CD4-positive, alpha-beta T cell treated with Interleukin-1 beta for 1 hour (primary cell): ENCODE measurements at regions not wholly inside any gene's neighbourhood (a gene's known extent, or its start where the extent isn't known, plus 50 kb on each side); places are given as distances from the start of the nearest gene placed in this dataset.

Experiments
- DNase-seq, 2 donors: peaks; one replicate each; pipeline ENCODE4 v3.0.0-alpha.2; 2020 to 2022

DNA sequence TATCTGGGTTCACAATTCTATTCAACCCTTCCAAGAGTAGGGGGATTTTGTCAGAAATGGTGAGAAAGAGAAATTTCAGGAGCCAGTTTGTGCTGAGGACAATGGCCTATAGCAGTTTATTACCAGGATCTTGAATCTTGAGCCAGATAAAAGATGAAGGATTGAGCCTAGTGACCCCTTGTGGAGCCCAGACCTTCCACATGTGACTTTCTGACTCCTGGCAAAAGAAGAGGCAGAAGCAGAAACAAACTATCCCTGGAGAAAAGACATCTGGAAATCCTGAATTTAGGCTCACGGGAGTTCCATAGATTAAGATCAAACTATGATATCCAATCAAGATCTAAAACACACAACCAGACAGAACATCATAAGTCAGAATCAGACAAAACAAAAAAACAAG lies 60.9 kb upstream of the CHRM2 start:
- no peak for DNase-seq

DNA sequence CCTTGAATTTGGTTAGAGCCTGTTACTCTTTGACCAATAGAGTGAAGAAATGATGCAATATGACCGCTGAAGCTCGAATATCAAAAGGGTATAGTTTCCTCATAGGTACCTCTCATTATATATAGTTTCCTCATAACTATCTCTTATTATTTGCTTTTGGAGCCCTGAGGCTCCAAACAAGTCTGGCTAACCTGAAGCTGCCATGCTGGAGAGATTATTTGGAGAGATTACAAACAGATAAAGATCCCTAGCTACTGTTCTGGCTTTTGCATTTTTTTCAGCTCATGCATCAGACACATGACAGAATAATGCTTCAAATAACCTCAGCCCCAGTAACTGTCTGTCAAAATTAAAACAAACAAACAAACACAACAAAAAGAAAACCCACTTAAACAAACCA lies 65.4 kb upstream of the CHRM2 start:
- DNase-seq = no peak

DNA sequence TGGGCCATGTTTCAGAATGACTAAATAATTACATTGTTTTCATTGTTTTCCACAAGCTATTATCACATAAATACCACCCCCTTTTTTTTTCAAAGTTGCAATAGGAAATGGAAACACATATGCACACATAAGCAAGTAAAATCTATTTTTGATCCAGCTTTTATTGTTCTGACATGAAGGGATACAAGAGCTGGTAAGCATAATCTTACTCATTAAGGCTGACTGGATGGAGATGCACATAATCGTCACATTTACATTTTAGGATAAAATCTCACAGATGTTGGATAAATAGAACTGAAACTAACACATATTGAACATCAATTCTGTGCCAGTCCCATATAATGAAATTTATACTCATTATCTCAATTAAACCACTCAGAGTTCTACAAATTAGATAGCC lies 84.5 kb upstream of the CHRM2 start:
- no peak for DNase-seq

DNA sequence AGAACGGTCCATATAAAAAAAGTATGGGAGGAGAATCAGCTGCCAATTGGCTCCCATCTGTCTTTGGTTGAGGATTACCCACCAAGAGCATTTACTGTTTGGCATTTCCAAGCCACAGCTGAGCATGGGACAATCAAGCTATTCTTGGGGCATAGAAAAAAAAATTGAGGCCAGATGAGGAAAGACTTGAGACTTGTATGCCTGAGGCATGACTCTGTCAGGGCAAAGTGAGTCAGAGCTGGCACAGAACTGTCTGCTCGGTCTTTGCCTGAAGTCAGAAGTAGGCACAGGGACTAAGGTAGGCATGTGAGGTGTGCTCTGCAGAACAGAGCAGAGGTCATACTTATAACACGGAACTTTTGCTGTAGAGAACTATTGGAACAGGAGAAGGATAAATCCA lies 126.5 kb upstream of the CHRM2 start:
- no peak for DNase-seq

DNA sequence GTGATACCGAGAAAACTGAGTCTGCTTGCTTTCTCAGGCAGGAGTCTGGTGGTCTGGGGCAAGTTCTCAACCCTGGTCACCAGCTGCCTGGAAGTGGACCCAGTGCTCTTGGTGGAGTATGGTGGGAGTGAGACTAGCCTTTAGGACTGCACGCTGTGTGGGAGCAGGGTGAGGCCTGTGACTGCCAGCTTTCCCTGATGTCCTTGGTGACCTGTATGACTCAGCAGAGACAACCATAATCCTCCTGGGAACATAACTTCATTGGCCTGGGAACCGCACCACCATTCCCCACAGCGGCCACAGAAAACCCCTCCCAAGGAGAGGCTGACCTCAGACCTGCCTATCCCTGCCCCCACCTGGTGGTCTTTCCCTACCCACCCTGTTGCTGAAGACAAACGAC lies 139.5 kb upstream of the CHRM2 start:
- DNase-seq = no peak

DNA sequence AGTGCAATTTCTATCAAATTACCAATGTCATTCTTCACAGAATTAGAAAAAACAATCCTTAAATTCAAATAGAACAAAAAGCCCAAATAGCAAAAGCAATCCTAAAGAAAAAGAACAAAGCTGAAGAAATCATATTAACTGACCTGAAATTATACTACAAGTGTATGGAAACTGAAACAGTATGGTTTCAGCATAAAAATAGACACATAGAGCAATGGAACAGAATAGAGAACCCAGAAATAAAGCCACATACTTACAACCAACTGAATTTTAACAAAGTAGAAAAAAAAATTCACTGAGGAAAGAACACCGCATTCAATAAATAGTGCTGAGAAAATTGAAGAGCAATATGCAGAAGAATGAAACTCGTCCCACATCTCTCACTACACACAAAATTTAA lies 142.0 kb upstream of the CHRM2 start:
- DNase-seq = no peak

DNA sequence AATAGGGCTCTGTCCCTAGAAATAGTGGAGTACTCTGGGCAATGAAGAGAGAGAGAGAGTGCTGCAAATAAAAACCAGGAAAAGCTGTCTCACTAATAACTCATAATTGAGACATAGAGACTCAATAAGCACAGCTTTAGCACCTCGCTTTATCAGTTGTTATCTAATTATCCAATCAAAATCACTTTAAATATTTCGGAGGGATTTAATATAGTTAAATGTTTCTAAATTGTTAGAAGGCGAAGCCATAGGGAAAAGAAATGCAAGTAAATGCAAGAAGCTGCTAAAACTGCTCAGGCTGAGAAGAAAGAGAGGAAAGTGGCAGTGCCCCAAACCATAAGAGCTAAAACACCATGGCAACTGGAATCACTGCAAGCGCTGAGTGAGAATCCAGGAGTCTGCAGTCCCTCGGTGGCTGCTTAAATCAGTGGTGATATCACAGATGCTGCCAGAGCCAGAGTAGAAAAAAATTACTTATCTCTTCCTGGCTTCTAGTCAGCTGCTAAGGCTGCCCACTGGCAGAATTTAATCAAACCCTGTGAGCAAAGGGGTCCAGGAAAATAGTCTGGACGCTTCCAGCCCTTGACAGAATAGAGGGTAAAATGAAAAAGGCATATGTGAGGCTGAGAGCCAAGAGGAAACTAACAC lies 150.4 kb upstream of the CHRM2 start:
- DNase-seq = no peak

DNA sequence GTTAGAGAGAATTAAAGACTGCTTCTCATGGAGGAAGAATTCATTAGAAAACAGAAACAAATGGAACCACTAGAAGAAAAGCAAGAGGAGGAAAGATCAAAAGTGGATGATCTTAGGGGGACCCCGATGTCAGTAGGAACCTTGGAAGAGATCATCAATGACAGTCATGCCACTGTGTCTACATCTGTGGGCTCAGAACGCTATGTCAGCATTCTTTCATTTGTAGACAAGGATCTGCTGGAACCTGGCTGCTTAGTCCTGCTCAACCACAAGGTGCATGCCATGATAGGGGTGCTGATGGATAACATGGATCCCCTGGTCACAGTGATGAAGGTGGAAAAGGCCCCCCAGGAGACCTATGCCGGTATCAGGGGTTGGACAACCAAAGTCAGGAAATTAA lies 154.4 kb upstream of the CHRM2 start:
- no peak for DNase-seq

DNA sequence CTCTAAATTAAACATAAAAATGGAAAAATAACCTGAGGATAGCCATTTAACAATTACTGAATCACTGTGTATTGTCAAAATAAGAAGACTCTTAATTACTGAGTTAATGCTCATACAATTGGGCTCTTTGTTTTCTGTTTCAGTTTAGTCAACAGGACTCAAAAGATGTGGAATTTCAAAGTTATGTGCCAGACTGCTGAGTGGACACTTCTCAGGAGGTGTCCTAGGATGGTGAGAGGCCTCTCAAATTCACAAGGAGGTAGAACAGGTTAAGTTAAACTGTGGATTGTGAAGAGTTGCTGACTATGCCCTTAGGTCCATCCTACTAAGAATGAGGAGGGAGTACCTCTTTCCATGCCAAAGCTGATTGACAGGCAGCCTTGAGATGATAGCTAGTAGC lies 157.7 kb upstream of the CHRM2 start:
- no peak for DNase-seq

DNA sequence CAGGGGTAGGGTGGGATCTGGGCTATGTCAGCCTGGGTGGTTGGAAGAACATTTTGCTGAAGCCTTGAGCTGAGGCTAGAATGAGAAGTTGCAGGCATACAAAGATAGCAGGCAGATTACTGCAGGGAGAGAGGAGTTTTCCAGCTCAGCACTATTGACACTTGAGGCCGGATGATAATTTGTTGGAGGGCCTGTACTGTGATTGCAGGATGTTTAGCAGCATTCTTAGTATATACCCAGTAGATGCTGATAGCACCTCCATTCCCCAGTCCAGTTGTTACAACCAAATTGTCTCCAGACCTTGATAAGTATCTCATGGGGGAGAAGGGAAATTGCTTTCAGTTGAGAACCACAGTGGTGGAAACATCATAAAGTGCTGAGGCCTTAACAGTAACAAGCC lies 158.6 kb upstream of the CHRM2 start:
- no peak for DNase-seq

DNA sequence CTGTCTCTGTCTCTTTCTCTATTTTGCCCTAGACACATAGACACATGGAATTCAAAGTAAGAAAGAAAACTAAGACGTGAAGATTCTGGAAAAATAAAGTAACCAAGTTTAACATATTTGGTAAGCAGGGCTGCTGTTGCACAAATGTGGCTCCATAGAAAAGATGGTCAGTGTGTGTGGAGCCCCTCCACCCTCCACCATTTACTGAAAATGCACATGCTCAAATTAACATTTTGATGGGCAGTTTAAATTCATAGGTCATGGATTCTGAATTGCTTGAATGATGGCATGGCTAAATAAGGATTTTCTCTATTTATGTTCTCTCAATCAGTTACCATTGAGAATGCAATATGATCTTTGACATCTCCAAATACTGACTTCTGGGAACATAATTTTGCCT lies 165.5 kb upstream of the CHRM2 start:
- DNase-seq = no peak

DNA sequence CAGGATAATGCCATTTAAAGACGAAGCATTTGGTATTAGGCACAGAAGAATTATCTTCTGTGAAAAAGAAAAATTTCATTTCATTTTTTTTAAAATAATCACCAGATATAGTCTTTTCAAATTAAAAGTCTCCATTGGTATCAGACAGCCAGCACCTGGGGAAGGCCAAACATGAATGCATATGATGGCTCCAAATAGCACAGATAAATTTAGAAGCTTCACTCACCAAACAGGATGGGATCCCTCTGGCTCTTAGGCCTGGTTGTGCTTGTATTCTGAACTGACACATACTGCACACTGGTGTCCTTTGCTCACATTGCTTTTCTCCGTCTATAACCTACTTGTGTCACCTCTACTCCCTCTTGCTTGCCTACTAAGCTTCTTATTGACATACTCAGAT lies 169.5 kb upstream of the CHRM2 start:
- no peak for DNase-seq

DNA sequence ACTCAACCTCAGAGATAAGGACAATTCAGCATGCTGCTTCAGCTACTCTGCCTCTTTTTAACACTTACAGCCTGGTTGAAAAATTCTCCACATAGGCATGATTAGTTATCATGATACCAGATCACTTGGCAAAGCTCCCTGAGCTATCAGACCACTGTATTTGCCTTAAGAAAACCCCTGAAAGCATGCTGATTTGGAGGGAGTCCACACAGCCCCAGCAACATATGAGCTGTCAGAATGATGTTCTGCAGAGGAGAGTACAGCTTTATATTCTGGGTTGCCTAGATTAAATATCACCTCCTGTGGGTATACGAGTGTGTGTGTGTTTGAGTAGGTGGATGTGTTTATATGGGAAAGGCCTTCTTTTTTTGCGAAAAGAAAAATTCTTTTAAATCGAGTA lies 170.2 kb upstream of the CHRM2 start:
- no peak for DNase-seq

DNA sequence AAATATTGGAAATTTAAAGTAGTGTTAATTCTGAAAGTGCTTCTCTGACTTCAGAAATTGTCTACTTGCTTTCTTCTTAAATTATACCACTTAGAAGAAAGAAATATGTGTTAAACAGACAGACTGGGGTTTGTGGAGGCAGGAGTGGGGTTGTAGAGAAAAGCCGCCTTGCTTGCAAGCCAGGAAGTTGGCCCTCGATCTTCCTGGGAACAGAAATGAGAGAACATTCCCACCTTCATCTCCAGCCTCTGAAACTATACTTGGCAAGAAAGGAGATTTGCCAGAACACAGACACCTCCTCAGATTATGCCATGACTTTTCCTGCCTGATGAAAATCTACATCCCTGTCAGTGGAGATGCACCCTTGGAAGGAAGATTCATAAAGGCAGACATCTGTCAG lies 171.2 kb upstream of the CHRM2 start:
- DNase-seq = no peak

DNA sequence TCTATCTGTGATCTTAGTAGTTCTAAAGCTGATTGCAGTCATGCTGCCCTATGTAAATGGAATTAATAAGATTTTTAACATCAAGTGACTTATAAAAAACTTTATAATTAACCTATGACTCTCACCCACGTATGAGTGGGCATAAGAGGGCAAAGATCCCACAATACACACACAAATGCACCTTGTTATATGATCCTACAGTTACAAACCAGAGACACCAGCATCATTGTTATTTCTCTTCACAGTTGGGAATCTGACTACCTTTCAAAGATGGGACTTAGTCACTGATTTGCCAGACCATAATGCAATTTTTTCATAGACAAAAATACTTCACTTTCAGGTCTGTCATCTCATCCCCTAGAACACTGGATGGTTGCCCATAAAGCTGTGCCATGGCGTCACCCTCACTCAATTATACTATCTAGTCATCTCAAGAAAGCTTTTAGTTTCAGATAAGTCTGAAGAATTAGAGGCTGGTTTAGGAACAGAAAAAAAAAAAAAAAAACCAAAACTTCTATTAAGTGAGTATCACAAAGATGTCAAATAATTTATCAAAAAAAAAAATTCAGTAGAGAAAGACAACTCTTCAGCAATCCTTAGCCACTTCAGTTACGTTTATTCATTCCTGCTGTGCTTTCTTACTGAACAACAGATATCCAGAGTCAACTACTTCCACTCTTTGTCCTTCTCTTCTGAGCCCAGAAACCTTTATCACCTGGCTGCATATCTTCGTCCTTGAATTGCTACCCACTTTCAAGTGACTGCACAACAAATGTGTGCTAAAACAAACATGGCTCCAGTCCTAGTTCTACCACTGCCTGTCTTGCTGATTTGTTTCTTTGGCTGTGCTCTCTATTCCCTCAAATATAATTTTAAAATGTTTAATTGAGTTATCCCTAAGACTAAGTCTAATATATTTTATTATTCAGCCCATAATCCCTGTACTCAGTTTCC lies 175.0 kb upstream of the CHRM2 start:
- DNase-seq = no peak

DNA sequence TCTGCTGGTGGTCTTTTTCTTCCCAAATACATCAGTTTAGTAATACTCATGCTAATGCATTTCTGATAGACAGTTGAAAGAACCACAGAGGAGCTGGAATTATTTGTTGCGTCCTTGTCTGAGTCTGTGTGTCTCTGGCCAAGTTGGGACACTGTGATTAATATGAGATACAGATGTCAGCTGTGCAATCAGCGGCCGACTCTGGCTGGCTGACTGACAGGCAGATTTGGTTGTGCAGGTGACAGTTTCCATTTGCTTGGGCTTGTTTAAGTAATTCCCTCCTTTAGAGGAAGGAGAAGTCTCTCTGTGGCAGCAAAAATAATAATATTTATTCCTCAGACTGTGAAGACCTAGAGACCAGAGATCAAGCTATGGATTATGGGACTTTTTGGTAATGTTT lies 176.2 kb upstream of the CHRM2 start:
- DNase-seq = no peak

DNA sequence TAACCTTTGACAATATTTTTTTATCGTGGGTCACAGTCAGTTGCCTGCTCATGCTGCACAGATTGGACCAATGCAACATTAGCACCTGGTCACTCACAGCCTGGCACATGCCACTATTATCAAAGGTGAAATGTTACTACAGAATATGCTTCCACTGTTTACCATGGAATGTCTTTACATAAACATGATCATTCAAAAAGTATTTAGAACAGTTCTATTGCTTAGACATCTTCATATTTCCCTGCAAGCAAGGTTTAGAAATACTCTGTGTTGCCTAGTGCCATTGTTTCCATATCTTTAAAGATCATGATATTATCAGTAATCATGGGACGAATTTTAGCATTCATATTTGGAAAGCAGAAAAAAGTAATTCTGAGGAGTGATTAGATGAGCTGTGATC lies 179.9 kb upstream of the CHRM2 start:
- no peak for DNase-seq

DNA sequence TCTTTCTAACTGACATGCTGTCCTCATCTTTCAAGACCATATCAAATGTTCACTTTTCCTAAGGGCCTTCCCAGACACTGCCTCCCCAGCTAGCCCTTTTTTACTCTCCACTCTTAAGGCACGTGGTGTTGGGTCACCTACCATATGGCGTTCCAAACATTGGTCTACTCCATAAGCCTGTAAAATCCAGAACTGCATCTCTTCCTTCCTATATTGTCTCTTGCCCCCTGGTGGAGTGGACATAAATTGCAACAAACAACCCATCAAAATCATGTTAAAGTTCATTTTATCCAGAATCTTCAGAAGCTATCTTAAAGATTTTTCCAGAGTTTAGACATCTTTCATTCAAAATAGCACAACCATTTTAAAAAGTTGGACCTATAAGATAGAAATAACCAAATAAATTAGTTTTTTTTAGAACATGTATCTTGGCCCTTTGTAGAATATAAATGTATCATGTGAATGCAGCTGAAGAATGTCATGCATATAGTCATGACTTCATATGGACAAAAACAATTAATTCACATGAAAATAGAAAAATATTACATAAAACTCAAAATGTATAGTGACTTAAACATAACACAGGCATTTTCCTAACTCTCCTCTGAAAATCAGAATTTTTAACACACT lies 180.6 kb upstream of the CHRM2 start:
- no peak for DNase-seq

DNA sequence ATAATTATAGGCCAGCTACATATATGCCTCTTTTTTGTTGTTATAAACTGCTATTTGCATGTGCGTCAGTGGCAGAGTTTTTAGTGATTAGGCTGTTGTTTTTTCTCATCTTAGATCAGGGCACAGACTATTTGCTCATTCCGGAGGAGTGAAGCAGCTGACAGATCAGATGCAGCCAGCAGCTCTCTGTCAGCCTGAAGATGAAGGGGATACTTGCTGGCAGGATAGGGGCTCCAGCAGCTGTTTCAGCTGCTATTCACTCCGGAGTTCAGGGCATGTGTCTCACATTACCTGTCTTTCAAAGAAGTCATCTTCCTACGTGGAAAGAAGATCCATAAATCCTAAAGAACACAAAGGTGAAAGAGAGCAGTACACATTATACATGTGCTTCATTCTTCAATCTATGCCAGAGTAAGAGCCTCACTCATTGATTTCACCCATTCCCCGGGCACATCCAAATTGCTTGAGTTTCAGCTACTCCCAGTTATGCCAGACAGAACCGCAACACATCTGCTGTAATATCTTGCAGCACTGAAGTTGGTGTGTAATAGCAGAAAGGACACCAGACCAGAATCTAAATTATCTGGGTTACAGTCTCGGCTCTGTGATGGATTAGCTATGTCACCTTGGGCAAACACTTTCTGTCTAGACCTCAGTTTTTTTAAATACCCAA lies 182.8 kb upstream of the CHRM2 start:
- DNase-seq = no peak

DNA sequence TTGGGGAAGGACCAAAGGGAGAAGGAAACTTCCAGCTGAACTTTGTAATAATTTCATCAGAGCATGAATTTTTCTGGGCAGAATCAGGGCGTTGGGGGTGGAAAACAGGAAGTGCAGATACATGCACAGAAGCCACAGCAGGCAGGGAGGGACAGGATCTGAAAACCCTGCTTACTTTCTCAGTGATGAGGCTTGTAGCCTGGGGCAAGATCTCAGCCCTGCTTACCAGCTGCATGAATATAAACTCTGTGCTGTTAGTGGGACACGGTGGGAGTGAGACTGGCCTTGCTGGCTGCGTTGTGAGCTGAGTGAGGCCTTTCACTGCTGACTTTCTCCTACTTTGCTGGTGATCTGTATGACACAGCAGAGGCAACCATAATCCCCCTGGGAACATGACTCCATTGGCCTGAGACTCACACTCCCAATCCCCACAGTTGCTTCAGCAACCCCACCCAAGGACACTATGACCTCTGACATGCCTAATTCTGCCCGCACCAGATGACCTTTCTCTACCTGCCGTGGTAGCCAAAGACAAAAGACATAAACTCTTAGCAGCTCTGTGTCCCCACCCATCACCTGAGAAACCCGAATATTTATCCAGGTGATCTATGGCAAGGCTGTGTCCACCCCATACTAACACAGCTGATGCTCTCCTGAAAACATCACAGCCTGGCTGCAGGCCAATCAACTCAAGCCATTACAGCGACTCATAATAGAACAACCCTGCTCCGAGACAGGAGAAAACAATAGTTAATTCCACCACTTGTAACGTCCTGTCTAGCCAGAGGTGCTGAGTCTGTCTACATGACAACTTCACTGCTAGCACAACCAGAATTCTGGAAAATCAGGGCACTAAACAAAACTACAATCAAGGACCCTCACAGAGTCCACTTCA lies 190.7 kb upstream of the CHRM2 start:
- no peak for DNase-seq

DNA sequence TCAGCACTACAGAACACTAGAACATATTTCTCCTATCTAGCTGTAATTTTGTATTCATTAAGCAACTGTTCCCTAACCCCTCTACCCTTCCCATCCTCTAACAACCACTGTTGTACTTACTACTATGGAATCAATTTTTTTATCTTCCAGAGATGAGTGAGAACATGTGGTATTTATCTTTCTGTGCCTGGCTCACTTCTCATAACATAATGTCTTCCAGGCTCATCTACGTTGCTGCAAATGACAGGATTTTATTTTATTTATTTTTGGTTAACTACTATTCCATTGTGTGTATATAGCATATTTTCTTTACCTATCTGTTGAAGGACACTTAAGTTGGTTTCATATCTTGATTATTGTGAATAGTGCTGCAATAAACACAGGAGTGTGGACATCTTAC lies 200.9 kb upstream of the CHRM2 start:
- no peak for DNase-seq

DNA sequence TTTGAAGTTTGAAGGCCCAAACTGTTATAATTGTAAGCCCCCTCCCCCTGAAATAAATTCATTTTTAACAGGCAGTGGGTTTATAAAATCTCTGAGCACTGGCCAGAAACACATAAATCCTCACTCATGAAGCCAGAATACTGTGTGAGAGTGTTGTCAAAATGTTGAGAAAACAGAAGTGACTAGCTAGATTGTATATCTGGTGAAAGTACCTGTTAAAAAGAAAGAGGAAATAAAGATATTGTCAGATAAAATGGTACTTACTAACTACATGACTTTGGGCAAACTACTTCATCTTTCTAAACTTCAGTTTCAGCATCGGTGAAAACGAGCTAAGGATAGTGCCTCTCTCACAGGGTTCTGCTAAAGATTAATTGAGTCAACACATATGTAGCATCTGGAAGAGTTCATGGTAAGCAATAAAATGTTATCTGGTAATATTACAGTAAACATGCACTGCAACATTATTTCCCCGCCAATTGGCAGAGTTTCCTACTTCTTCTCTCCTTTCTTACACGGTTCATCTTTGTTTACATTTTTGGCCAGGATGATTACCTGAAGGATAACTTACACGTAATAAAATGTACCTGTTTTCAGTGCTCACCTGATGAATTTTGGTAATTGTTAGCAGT lies 202.5 kb upstream of the CHRM2 start:
- DNase-seq = no peak
